ENCODE measurements at regions not wholly inside any gene's neighbourhood (a gene's known extent, or its start where the extent isn't known, plus 50 kb on each side); places are given as distances from the start of the nearest gene placed in this dataset.

- no peak for TF ChIP-seq CTCF (IDR thresholded peaks at IDR 0.05; ENCODE audit: low read length)
- no peak for TF ChIP-seq EZH2 (IDR thresholded peaks at IDR 0.05; ENCODE audit: borderline replicate concordance, low read length)
These were observed 85.0 kb upstream of the CEP85L start for GRCh38 chr6:118736440-118736839.

Data from OCI-LY1 (cell line).